K562 (cell line): ENCODE measurements at regions not wholly inside any gene's neighbourhood (a gene's known extent, or its start where the extent isn't known, plus 50 kb on each side); places are given as distances from the start of the nearest gene placed in this dataset.

ENCODE experiments used
- ATAC-seq: fragments of 200-7000 bp; cut with Tn5 transposase; 3 replicates; pipeline ENCODE4 v1.9.1; 2020; ENCODE audit warnings: moderate library complexity
- BruUV-seq: library from RNA; stranded (reverse); fragments of 400-500 nt; replicated peaks from 2 replicates; lab custom pipeline; 2021; lab: Mats Ljungman, UMichigan
- CTCF ChIA-PET: fragments of 300-600 bp; formaldehyde crosslinking; extraction: SDS; loops from one replicate; lab custom pipeline; 2021; ENCODE audit warnings: low intra/inter-chr PET ratio; lab: Yijun Ruan, JAX
- POLR2A ChIA-PET: fragments of 300-600, 350-650 bp; sonication (Branson Sonifier 250); formaldehyde crosslinking; extraction: SDS; loops from one replicate; lab custom pipeline; 2021; ENCODE audit warnings: antibody characterized with exemption, inconsistent platforms; lab: Yijun Ruan, JAX
- DNase-seq, 4 experiments: peaks; one replicate each; pipeline versions ENCODE4 v3.0.0 to v3.0.0-alpha.2; 2011 to 2018; ENCODE audit warnings: low spot score in 3 of 4, mixed read lengths in 3 of 4; ENCODE audit errors: extremely low read depth in 1 of 4
- FAIRE-seq: peaks from 2 replicates; lab custom pipeline; 2011; peaks lifted over from hg19 to GRCh38; lab: Jason Lieb, UNC
- H2AFZ ChIP-seq: 2 replicates; pipeline ENCODE4 v1.6.0; 2011; ENCODE audit warnings: low read depth, low read length, control low read depth, inconsistent platforms
- H3K27ac ChIP-seq: fragments of 200-600 bp; 3 replicates; pipeline ENCODE4 v1.8.0; 2011; ENCODE audit warnings: low read depth, mild to moderate bottlenecking, control low read depth, inconsistent platforms, low read length, moderate library complexity, mixed read lengths; ENCODE audit errors: extremely low read depth
- H3K27me3 ChIP-seq, 2 experiments: fragments of 300-600 bp in 1 of 2; 2 replicates in 1 of 2; 3 replicates in 1 of 2; pipeline versions ENCODE4 v1.6.0 to v1.8.0; 2011; ENCODE audit warnings: inconsistent platforms in 2 of 2, low read length in 2 of 2, mild to moderate bottlenecking in 1 of 2, mixed read lengths in 1 of 2, moderate library complexity in 1 of 2; ENCODE audit not compliant: control insufficient read depth in 2 of 2, insufficient read depth in 2 of 2
- H3K36me3 ChIP-seq: fragments of 300-600 bp; 3 replicates; pipeline ENCODE4 v1.8.0; 2011; ENCODE audit warnings: mild to moderate bottlenecking, low read length, inconsistent platforms; ENCODE audit not compliant: control insufficient read depth, insufficient read depth
- H3K4me1 ChIP-seq, 2 experiments: fragments of 200-600 bp in 1 of 2; replicated peaks in 1 of 2; 2 replicates in 1 of 2; 3 replicates in 1 of 2; pipeline versions ENCODE4 v1.5.1 to v1.8.0; 2011; ENCODE audit warnings: inconsistent platforms in 2 of 2, low read length in 2 of 2, mild to moderate bottlenecking in 1 of 2, mixed read lengths in 1 of 2, moderate library complexity in 1 of 2; ENCODE audit not compliant: control insufficient read depth in 2 of 2, insufficient read depth in 2 of 2
- H3K4me2 ChIP-seq: 2 replicates; pipeline ENCODE4 v1.6.1; 2011; ENCODE audit warnings: low read length, control low read depth, inconsistent platforms, mixed read lengths; ENCODE audit not compliant: insufficient read depth
- H3K4me3 ChIP-seq: fragments of 200-600 bp; sonication (generic), shearing (Covaris generic); 2 replicates; pipeline ENCODE4 v1.5.1; 2016; ENCODE audit warnings: control low read depth, inconsistent platforms
- H3K79me2 ChIP-seq: fragments of 200-600 bp; 3 replicates; pipeline ENCODE4 v1.8.0; 2011; ENCODE audit warnings: low read length, inconsistent platforms; ENCODE audit not compliant: control insufficient read depth, insufficient read depth
- H3K9ac ChIP-seq, 2 experiments: 2 replicates each; pipeline versions ENCODE4 v1.6.0 to v1.6.1; 2011; ENCODE audit warnings: low read depth in 2 of 2, low read length in 2 of 2, control low read depth in 1 of 2, inconsistent platforms in 1 of 2, mild to moderate bottlenecking in 1 of 2, mixed read lengths in 1 of 2; ENCODE audit not compliant: insufficient read depth in 1 of 2
- H3K9me1 ChIP-seq: one replicate; pipeline ENCODE4 v1.6.0; 2011; ENCODE audit warnings: inconsistent platforms, mild to moderate bottlenecking, low read length, moderate library complexity; ENCODE audit not compliant: control insufficient read depth, insufficient read depth
- H3K9me3 ChIP-seq: replicated peaks from 2 replicates; pipeline ENCODE4 v1.5.1; 2011; ENCODE audit warnings: low read depth, low read length, inconsistent platforms; ENCODE audit not compliant: control insufficient read depth, insufficient read depth
- H4K20me1 ChIP-seq: replicated peaks from 2 replicates; pipeline ENCODE4 v1.6.1; 2011; ENCODE audit warnings: low read length, inconsistent platforms, mixed read lengths; ENCODE audit not compliant: control insufficient read depth, insufficient read depth
- BHLHE40 ChIP-seq: IDR thresholded peaks from 2 replicates; pipeline ENCODE4 v1.6.1; 2011; ENCODE audit warnings: low read length, improper control_type of control experiment
- CBX1 ChIP-seq: sonication (generic); IDR thresholded peaks from 2 replicates; pipeline ENCODE4 v1.6.1; 2016; ENCODE audit warnings: antibody characterized with exemption, low read depth, mild to moderate bottlenecking
- ESRRB ChIP-seq: fragments of 250-450 bp; sonication (Bioruptor Pico); IDR thresholded peaks from 2 replicates; pipeline ENCODE4 v1.5.0; 2020; ENCODE audit warnings: mild to moderate bottlenecking, moderate library complexity, borderline replicate concordance
- FOXK1 ChIP-seq: sonication (generic); formaldehyde crosslinking; IDR thresholded peaks from 2 replicates; pipeline ENCODE4 v1.8.0; 2022; ENCODE audit warnings: missing genetic modification reagents, mild to moderate bottlenecking, borderline replicate concordance
- PTTG1 ChIP-seq: fragments of 450-650 bp; IDR thresholded peaks from 2 replicates; pipeline ENCODE4 v1.6.1; 2016; ENCODE audit warnings: low read depth, mild to moderate bottlenecking, missing genetic modification characterization, missing compliant biosample characterization
- RFX1 ChIP-seq: fragments of 450-650 bp; IDR thresholded peaks from 2 replicates; pipeline ENCODE4 v1.6.1; 2016; ENCODE audit warnings: mild to moderate bottlenecking, moderate library complexity
- SLC30A9 ChIP-seq: fragments of 250-450 bp; sonication (Bioruptor Pico); IDR thresholded peaks from 2 replicates; pipeline ENCODE4 v1.8.0; 2022; ENCODE audit warnings: mild to moderate bottlenecking, moderate library complexity
- XRCC4 ChIP-seq: IDR thresholded peaks from one replicate; pipeline ENCODE4 v1.6.1; 2011; ENCODE audit not compliant: insufficient read depth, insufficient read length; ENCODE audit errors: extremely low read depth
- ZFPM2 ChIP-seq: fragments of 250-450 bp; sonication (Bioruptor Pico); IDR thresholded peaks from 2 replicates; pipeline ENCODE4 v1.5.1; 2022; ENCODE audit warnings: mild to moderate bottlenecking
- ZFX ChIP-seq: sonication (generic); formaldehyde crosslinking; IDR thresholded peaks from 2 replicates; pipeline ENCODE4 v1.8.0; 2022; ENCODE audit warnings: mild to moderate bottlenecking, missing genetic modification reagents, moderate library complexity
- ZNF184 ChIP-seq: sonication (generic); formaldehyde crosslinking; IDR thresholded peaks from 2 replicates; pipeline ENCODE4 v1.5.0; 2020; ENCODE audit warnings: missing genetic modification reagents
- ZNF274 ChIP-seq: IDR thresholded peaks from 2 replicates; pipeline ENCODE4 v1.6.1; 2011; ENCODE audit warnings: low read depth, mild to moderate bottlenecking, low read length, moderate library complexity, borderline replicate concordance
- ZNF316 ChIP-seq: fragments of 450-650 bp; IDR thresholded peaks from 2 replicates; pipeline ENCODE4 v1.6.1; 2016
- ZNF431 ChIP-seq: sonication (generic); formaldehyde crosslinking; IDR thresholded peaks from 2 replicates; pipeline ENCODE4 v1.8.0; 2022; ENCODE audit warnings: mild to moderate bottlenecking, missing genetic modification reagents
- WGBS: fragments of 100-300 bp; shearing (Covaris generic); methylation state at CpG from one replicate; pipeline ENCODE4 v1.1.6; 2016; ENCODE audit warnings: low coverage, mixed read lengths; ENCODE audit not compliant: insufficient coverage; ENCODE audit errors: missing lambda C conversion rate; 5-methylcytosine and 5-hydroxymethylcytosine counted together
- in situ Hi-C: fragments of 300-500 bp; cut with MboI; formaldehyde crosslinking; loops from 4 replicates; pipeline ENCODE4 v1.15.0; 2018; ENCODE audit warnings: inconsistent platforms, mixed read lengths
- intact Hi-C: fragments of 100-400 bp; cut with micrococcal nuclease; formaldehyde crosslinking; loops from 2 replicates; pipeline ENCODE4 v1.14.2; 2022
- TF ChIP-seq, protein P1 (sequence below): fragments of 250-450 bp; sonication (Bioruptor Pico); IDR thresholded peaks from 2 replicates; pipeline ENCODE4 v1.8.0; 2021; ENCODE audit warnings: moderate library complexity, mild to moderate bottlenecking, inconsistent platforms
- TF ChIP-seq, protein P2 (sequence below): fragments of 450-650 bp; IDR thresholded peaks from 2 replicates; pipeline ENCODE4 v1.6.1; 2016; ENCODE audit warnings: mild to moderate bottlenecking
- TF ChIP-seq, protein P3 (sequence below): sonication (generic); IDR thresholded peaks from 2 replicates; pipeline ENCODE4 v1.6.1; 2016
- TF ChIP-seq, protein P4 (sequence below): sonication (generic); formaldehyde crosslinking; IDR thresholded peaks from 2 replicates; pipeline ENCODE4 v1.8.1; 2023; ENCODE audit warnings: mild to moderate bottlenecking, missing genetic modification reagents, moderate library complexity

DNA sequence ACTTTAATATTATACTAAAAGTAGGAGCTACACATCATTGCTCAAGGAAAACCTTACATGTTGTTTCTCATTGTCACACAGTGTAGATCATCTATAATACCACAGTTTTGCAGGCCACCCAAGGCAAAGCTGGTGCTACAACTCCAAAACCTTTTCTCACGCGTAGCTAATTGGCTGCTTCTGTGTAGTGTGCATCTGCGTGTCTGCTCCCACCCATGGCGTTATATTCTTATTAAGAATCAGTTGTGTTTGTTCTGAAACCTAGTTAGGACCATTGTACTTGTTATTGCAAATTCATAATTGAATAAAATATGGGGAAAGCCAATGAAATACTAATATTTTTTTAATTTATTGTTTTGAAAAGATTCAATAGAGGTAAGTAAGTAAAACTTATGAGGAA is 83.9 kb downstream of the RBM43 start:
- CTCF ChIA-PET: interaction anchor here (1.1 kb wide), 1 partner anchor 61 kb away, joined by 3 read pairs; no protein-coding TSS in a partner anchor
- POLR2A ChIA-PET: no interaction called here
- H3K27me3 ChIP-seq: no peaks in the 10 kb centered on the region
- no TSS peak for BruUV-seq
- DNase-seq: no peak
- FAIRE-seq: no peak
- no peak overlapping the region for H3K4me2 ChIP-seq
- H3K9me1 ChIP-seq: no peaks in the 10 kb centered on the region
- H3K4me1 ChIP-seq: no peaks in the 10 kb centered on the region
- no peak for ATAC-seq
- no peak for TF ChIP-seq ZNF316
- no peak for TF ChIP-seq FOXK1 (CRISPR knock-in tag)
- TF ChIP-seq ZFX (CRISPR knock-in tag): no peak
- no peak for TF ChIP-seq ESRRB (CRISPR knock-in tag)
- TF ChIP-seq RFX1: no peak
- no peak for TF ChIP-seq BHLHE40
- TF ChIP-seq PTTG1 (tag): no peak
- TF ChIP-seq CBX1: no peak
- no peak for TF ChIP-seq ZNF431 (CRISPR knock-in tag)
- TF ChIP-seq, protein P1, sequence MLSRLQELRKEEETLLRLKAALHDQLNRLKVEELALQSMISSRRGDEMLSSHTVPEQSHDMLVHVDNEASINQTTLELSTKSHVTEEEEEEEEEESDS: no peak
- TF ChIP-seq, protein P2, sequence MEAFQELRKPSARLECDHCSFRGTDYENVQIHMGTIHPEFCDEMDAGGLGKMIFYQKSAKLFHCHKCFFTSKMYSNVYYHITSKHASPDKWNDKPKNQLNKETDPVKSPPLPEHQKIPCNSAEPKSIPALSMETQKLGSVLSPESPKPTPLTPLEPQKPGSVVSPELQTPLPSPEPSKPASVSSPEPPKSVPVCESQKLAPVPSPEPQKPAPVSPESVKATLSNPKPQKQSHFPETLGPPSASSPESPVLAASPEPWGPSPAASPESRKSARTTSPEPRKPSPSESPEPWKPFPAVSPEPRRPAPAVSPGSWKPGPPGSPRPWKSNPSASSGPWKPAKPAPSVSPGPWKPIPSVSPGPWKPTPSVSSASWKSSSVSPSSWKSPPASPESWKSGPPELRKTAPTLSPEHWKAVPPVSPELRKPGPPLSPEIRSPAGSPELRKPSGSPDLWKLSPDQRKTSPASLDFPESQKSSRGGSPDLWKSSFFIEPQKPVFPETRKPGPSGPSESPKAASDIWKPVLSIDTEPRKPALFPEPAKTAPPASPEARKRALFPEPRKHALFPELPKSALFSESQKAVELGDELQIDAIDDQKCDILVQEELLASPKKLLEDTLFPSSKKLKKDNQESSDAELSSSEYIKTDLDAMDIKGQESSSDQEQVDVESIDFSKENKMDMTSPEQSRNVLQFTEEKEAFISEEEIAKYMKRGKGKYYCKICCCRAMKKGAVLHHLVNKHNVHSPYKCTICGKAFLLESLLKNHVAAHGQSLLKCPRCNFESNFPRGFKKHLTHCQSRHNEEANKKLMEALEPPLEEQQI: no peak
- no peak for TF ChIP-seq ZNF184 (CRISPR knock-in tag)
- TF ChIP-seq ZNF274: no peak
- no peak for TF ChIP-seq SLC30A9 (CRISPR knock-in tag)
- TF ChIP-seq ZFPM2: no peak
- TF ChIP-seq XRCC4: no peak
- TF ChIP-seq, protein P3, sequence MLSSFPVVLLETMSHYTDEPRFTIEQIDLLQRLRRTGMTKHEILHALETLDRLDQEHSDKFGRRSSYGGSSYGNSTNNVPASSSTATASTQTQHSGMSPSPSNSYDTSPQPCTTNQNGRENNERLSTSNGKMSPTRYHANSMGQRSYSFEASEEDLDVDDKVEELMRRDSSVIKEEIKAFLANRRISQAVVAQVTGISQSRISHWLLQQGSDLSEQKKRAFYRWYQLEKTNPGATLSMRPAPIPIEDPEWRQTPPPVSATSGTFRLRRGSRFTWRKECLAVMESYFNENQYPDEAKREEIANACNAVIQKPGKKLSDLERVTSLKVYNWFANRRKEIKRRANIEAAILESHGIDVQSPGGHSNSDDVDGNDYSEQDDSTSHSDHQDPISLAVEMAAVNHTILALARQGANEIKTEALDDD: no peak
- TF ChIP-seq, protein P4, sequence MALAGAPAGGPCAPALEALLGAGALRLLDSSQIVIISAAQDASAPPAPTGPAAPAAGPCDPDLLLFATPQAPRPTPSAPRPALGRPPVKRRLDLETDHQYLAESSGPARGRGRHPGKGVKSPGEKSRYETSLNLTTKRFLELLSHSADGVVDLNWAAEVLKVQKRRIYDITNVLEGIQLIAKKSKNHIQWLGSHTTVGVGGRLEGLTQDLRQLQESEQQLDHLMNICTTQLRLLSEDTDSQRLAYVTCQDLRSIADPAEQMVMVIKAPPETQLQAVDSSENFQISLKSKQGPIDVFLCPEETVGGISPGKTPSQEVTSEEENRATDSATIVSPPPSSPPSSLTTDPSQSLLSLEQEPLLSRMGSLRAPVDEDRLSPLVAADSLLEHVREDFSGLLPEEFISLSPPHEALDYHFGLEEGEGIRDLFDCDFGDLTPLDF (CRISPR knock-in tag): no peak
- no peak overlapping the region for H3K4me3 ChIP-seq
- no peaks in the 10 kb centered on the region for H3K79me2 ChIP-seq
- no peaks in the 10 kb centered on the region for H4K20me1 ChIP-seq
- in situ Hi-C loops (no loop called here), intact Hi-C loops (no loop called here)
- H3K36me3 ChIP-seq: no peaks in the 10 kb centered on the region
- no peak overlapping the region for H2AFZ ChIP-seq
- H3K27ac ChIP-seq: no peak overlapping the region
- no peak overlapping the region for H3K9ac ChIP-seq
- WGBS: 1% methylated on average over 4 of the region's 4 CpGs
- no peaks in the 10 kb centered on the region for H3K9me3 ChIP-seq
